Heart left ventricle (tissue), 13 donors: ENCODE measurements at regions not wholly inside any gene's neighbourhood (a gene's known extent, or its start where the extent isn't known, plus 50 kb on each side); places are given as distances from the start of the nearest gene placed in this dataset.
"Not testable (repeated sequence)": the region's sequence is repeated elsewhere in the genome, so short reads cannot be mapped to it uniquely, and the experiment has no call there.

Source experiments
- CTCF ChIP-seq, 12 donors: fragments of 200-600 bp; sonication (generic) in 4 of 12; IDR thresholded peaks; one replicate each; pipeline versions ENCODE4 v1.5.0 to v1.8.0; 2018 to 2022; ENCODE audit warnings: antibody characterized with exemption in 12 of 12, mild to moderate bottlenecking in 5 of 12
- POLR2A ChIP-seq, 2 donors: fragments of 450-650 bp; IDR thresholded peaks; one replicate each; pipeline ENCODE4 v1.6.1; 2017; ENCODE audit warnings: antibody characterized with exemption in 2 of 2, mild to moderate bottlenecking in 2 of 2, moderate library complexity in 2 of 2
- donor health status: ischemic (EF 13 %, LVEDD 7.1; RV severe dilation, severe dysfunction).
- donor health status: DM: no; HTN: yes; CAD: no.
- donor health status: DM: no; HTN: no; CAD: no.
- donor health status: ischemic (EF 25% LVEDD 6.9; RV normal size, moderate dysfunction).
- donor health status: ischemic (EF 25% LVEDD 5.7; RV mildly dilated, moderate dysfunction).
- donor health status: ischemic (EF 35%, LVEDD 5.7; RV mildly dilated, moderate dysfunction).
- donor health status: nonischemic (EF 11% LVEDD 7.7; RV severe dilation, severe dysfunction).
- donor health status: DM: yes; HTN: yes; CAD: no.
- donor health status: PGD.
- donor health status: ischemic (EF 29% LVEDD 5.4; RV normal size, mild dysfunction).
- donor health status: nonischemic (EF 23%, LVEDD 6.1; RV moderate dilation, normal function).

GRCh38 chr18:10609046-10609445 is 83.2 kb downstream of the NAPG start:
- not testable (repeated sequence) for TF ChIP-seq CTCF, POLR2A (IDR thresholded peaks at IDR 0.05)
